NB4 (cell line): ENCODE measurements at regions not wholly inside any gene's neighbourhood (a gene's known extent, or its start where the extent isn't known, plus 50 kb on each side); places are given as distances from the start of the nearest gene placed in this dataset.

Experiments
- CTCF ChIP-seq: IDR thresholded peaks from one replicate; pipeline ENCODE4 v1.5.1; 2012; ENCODE audit warnings: low read depth, low read length
- MAX ChIP-seq: IDR thresholded peaks from 2 replicates; pipeline ENCODE4 v1.6.1; 2011; ENCODE audit warnings: low read depth, low read length
- MYC ChIP-seq: IDR thresholded peaks from 2 replicates; pipeline ENCODE4 v1.6.1; 2011; ENCODE audit warnings: low read depth, low read length
- POLR2A ChIP-seq: IDR thresholded peaks from 2 replicates; pipeline ENCODE4 v1.6.1; 2011; ENCODE audit warnings: mild to moderate bottlenecking; ENCODE audit not compliant: insufficient read length; ENCODE audit errors: extremely low read depth

DNA sequence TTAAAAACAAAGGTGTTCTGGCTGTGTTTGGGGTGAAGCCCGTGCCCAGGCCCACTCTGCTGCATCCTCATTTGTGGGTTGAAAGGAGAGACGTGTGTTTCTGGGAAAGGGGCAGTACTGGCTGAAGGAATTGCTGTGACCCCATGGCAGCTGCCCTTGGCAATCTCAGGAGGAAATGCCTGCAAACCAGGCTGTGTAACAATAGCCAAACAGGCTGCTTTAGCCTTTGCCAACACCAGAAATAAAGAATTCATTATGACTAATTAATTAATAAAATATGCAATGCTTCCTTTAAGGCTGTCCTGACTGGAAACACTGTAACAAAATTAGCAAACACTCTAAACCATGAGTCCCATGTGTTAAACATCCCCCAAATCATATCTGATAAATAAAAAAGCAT is 53.0 kb upstream of the KRR1 start:
- TF ChIP-seq CTCF (no peak), POLR2A (no peak), MYC (no peak), MAX (no peak)
